HUES48 (cell line): ENCODE measurements at regions not wholly inside any gene's neighbourhood (a gene's known extent, or its start where the extent isn't known, plus 50 kb on each side); places are given as distances from the start of the nearest gene placed in this dataset.
A peak's percentile ranks its signal among the peaks of the same experiment; 100 is the strongest.

Experiments used
- H3K27ac ChIP-seq: one replicate; pipeline ENCODE4 v1.7.0; 2013; ENCODE audit warnings: low read depth, low read length, inconsistent platforms
- H3K27me3 ChIP-seq: 2 replicates; pipeline ENCODE4 v1.6.1; 2013; ENCODE audit warnings: mild to moderate bottlenecking, low read length; ENCODE audit not compliant: control insufficient read depth, insufficient read depth
- H3K36me3 ChIP-seq: 2 replicates; pipeline ENCODE4 v1.6.1; 2013; ENCODE audit warnings: low read length; ENCODE audit not compliant: control insufficient read depth, insufficient read depth
- H3K4me1 ChIP-seq: 2 replicates; pipeline ENCODE4 v1.6.1; 2013; ENCODE audit warnings: mild to moderate bottlenecking, low read length; ENCODE audit not compliant: control insufficient read depth, insufficient read depth
- H3K4me3 ChIP-seq: 2 replicates; pipeline ENCODE4 v1.5.1; 2013; ENCODE audit warnings: mild to moderate bottlenecking, low read depth, low read length
- H3K9ac ChIP-seq: 2 replicates; pipeline ENCODE4 v1.6.1; 2013; ENCODE audit warnings: mild to moderate bottlenecking, low read depth, low read length, moderate library complexity
- H3K9me3 ChIP-seq: 2 replicates; pipeline ENCODE4 v1.6.1; 2013; ENCODE audit warnings: low read length; ENCODE audit not compliant: control insufficient read depth, insufficient read depth

DNA sequence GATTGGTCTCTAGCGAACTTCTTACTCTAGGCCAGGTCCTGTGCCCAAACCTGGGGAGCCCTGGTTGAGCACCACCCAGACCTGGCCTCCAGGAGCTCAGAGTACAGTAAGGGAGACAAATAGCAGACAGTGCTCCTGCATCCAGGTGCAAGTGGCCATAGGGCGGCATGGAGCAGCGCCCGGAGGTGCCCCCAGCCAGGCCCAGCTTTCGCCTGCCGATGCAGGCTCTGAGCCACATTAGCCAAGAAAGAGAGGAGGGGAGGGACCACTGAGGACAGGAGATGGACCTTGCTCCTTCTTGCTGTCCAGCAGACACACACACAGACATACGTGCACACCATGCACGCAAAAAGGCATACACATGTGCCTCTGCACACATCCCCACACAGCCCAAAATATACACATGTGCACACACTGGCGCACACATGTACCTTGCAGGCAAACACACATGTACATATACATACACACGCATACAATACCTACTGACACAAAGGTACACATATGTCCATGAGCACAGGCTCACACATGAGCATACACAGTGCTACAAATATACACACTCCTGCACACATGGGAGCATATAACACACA is 68.7 kb upstream of the FGF3 start:
- peaks cover 24% of the 10 kb centered on the region for H3K27me3 ChIP-seq
- H3K9ac ChIP-seq, result no peak overlapping the region
- no peaks in the 10 kb centered on the region for H3K9me3 ChIP-seq
- peaks cover 19% of the 10 kb centered on the region for H3K4me1 ChIP-seq
- H3K36me3 ChIP-seq, result no peaks in the 10 kb centered on the region
- H3K4me3 ChIP-seq, result no peak overlapping the region
- no peak overlapping the region for H3K27ac ChIP-seq

DNA sequence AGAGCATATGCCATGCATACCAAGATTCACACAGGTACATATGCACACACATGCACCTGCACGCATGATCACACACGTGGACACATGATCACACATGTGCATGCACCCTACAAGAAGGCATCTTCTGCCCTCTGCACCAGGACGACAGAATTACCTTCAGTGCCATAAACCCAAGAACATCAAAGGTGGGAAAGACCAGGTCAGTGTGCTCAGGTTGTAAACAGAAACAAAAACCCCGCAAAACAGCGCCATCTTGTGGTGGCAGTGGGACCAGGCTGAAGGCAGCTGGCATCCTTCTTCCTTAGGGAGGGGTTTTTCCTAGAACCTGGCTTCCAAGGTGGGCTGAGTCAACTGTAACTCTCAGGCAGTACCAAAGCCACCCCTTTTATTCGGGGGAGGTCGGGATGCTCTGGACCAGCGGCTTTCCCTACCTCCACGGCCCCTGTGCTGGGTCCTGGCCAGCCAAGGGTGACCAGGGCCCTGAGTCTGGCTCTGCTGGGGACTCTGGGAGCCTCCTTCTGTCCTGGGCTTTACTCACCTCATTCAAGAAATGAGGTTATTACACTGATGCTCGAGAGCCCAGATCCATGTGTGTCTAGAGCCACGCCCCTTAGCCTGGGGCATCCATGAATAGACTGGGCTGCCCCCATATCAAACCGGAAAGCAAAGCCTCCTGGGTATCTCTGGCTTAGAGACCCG is 69.4 kb upstream of the FGF3 start:
- H3K27ac ChIP-seq, result no peak overlapping the region
- no peak overlapping the region for H3K9ac ChIP-seq
- peaks cover 22% of the 10 kb centered on the region for H3K4me1 ChIP-seq
- no peak overlapping the region for H3K4me3 ChIP-seq
- peaks cover 24% of the 10 kb centered on the region for H3K27me3 ChIP-seq
- H3K9me3 ChIP-seq, result no peaks in the 10 kb centered on the region
- H3K36me3 ChIP-seq, result no peaks in the 10 kb centered on the region

DNA sequence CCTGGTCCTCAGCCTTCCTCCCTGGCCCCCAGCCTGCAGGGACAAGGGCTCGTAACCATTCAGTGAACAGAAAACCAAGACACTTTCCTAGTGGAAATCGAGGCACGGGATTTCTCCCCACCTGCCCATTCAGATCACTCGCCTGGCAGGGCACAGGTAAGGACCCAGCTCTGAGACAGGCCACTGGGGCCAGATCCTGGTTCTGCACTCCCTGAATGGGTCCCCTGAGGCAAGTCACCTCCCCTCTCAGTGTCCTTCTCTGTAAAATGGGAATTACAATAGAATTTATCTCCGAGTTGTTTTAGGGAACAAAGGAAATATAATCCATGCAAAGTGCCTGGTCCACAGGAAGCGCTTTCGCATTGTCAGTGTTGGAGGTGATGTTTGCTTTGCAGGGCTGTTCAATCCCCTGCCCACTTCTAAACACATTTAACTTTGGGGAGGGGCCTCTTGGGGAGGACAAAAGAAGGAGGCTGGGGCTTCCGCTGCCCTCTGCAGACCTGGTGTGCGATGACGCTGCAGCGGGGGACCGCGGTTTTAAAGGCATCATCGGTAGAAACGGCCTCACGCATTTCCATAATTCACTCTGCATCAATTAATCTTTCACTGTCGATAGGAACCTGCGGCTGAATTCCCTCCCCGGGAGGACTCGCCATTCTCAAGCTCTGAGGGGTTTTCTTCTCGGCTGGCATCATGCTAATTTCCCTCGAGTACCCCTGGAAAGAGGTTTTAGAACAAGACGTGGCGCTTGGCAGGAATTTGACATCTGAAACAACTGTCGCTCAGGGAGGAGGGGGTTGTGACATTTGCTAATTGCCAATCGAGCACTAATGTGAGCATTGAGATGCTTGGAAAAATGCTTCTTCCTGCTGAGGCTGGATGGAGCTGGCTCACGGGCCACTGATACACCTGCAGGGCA is 70.4 kb upstream of the FGF3 start:
- Histone ChIP-seq H3K27me3 (peaks cover 24% of the 10 kb centered on the region), H3K9ac (no peak overlapping the region), H3K4me3 (peak overlapping the region; percentile 9; the same call in 1 of the 2 replicates)

DNA sequence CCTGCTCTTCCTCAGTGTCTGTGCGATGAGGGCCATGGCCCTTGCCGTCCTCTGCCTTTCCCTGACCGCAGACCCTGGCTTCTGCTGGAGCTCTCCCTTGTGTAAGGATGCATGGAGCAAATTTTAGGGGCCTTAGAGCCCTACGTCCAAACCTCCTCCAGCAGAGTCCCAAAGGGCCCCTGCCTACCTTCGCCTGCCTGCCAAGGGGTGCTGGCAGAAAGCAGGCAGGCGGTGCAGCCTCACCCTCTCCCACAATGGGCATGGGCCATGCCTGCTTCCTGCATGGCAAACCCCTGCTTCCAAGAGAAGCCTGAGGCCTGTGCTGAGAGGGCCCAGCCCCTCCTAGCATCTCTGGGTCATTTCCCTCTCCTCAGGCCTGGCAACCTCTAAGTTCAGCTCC is 71.3 kb upstream of the FGF3 start:
- H3K36me3 ChIP-seq, result no peaks in the 10 kb centered on the region
- H3K4me1 ChIP-seq, result peaks cover 22% of the 10 kb centered on the region
- H3K9me3 ChIP-seq, result no peaks in the 10 kb centered on the region
- no peak overlapping the region for H3K9ac ChIP-seq
- H3K4me3 ChIP-seq, result no peak overlapping the region
- H3K27ac ChIP-seq, result no peak overlapping the region
- peaks cover 24% of the 10 kb centered on the region for H3K27me3 ChIP-seq

More for the DNA sequence above, 70.4 kb upstream of the FGF3 start:
- peaks cover 22% of the 10 kb centered on the region for H3K4me1 ChIP-seq
- H3K9me3 ChIP-seq, result no peaks in the 10 kb centered on the region
- H3K36me3 ChIP-seq, result no peaks in the 10 kb centered on the region
- H3K27ac ChIP-seq, result no peak overlapping the region

DNA sequence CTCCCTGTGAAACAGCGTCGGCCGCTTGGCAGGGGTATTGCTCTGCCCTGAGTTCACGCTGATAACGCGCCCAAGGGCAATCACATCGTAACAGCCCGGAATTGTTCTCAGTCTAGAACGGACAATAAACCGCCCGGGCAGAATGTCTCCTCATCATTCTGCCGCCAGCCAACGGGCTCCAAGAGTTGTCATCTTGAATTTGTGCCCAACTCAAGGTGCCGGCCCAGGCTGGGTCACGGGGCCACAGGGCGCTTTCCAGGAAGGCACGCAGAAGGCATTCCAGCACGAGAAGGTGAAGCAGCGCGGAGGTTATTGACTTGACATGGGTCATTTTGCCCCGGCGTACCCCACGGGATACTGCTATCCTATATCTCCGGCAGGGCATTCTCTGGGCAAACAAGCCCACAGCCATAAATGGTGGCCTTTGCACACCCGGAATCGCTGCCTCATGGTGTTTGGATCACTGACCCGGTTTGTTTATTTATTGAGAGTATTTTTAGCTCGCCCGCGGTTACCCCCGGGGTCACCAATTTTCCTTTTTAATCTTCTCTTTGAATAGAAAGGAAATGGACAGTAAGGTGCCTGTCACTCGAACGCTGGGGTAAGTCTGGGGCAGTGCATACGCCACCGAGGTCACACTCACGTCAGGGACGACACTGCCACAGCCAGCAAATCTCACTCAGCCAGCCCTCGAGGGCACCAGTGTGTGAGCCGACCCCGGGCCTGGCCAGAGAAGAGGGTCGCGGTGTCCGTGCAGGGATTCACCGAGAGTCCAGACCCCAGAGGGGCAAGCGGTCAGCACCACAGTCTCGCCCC is 72.4 kb upstream of the FGF3 start:
- Histone ChIP-seq H3K9ac (no peak overlapping the region), H3K4me3 (no peak overlapping the region), H3K27ac (no peak overlapping the region), H3K27me3 (peaks cover 24% of the 10 kb centered on the region), H3K9me3 (no peaks in the 10 kb centered on the region), H3K4me1 (peaks cover 22% of the 10 kb centered on the region), H3K36me3 (no peaks in the 10 kb centered on the region)

DNA sequence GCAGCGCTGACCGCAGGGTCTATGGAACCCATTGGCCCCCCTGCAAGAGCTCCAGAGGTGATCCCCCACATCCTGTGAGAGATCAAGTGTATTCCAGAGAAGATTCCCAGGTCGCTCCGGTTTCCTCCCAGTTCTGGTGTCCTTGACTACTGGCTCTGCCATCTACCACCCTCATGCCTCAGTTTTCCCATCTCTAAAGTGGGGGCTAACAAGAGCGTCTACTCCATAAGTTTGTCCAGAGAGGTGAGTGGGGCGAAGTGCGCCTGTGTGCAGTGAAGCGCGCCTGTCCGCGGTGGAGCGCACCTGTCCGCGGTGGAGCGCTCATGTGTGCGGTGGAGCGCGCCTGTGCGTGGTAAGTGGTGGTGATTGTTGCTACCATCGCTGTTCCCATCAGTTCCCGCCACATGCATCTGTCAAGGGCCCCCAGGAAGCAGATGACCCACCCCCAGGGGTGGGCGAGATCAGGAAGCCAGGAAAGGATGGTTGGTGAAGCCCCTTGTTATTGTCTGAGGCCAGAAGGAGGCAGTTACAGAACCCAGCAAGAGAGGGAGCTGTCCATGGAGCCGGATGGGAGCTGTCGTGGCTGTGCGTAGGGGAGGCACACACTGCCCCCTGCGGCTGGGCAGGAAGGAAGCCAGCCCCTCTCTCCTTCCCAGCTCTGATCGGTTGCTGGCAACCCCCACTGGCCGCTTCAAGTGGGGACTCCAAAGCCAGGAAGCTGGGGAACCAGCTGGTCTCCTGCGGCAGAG is 73.2 kb upstream of the FGF3 start:
- H3K27ac ChIP-seq, result no peak overlapping the region
- peaks cover 24% of the 10 kb centered on the region for H3K27me3 ChIP-seq

DNA sequence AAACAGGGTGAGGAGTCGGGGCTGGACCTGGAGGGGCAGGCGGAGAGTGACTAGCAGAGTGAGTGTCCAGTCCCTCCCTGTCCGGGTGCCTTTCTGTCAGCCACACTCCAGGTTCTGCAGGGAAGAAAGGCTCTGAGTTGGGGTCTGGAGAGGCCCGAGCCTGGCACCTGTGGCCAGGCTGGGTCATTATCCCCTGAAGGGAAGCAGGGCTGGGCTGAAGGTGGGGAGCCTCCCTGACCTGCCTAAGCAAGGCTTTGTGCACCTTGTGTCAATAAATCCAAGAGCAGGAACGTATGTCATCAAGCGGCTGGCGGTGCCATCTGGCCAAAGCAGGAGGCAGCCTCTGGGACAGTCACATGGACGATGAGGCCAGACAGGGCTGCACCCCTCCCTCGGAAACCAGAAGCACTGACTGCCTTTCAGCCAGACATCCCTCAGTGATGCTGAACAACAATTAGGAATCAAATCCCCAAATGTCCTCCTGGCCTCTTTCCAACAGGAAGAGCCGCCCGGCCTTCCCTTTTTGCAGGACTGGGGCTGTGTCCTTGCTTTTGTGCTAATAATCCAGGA is 73.9 kb upstream of the FGF3 start:
- Histone ChIP-seq H3K4me1 (peaks cover 22% of the 10 kb centered on the region), H3K4me3 (no peak overlapping the region), H3K27ac (no peak overlapping the region), H3K36me3 (no peaks in the 10 kb centered on the region), H3K9me3 (no peaks in the 10 kb centered on the region), H3K27me3 (peaks cover 24% of the 10 kb centered on the region), H3K9ac (no peak overlapping the region)

More for the DNA sequence above, 73.2 kb upstream of the FGF3 start:
- peaks cover 22% of the 10 kb centered on the region for H3K4me1 ChIP-seq
- H3K9ac ChIP-seq, result no peak overlapping the region
- no peaks in the 10 kb centered on the region for H3K9me3 ChIP-seq
- no peaks in the 10 kb centered on the region for H3K36me3 ChIP-seq
- H3K4me3 ChIP-seq, result no peak overlapping the region

DNA sequence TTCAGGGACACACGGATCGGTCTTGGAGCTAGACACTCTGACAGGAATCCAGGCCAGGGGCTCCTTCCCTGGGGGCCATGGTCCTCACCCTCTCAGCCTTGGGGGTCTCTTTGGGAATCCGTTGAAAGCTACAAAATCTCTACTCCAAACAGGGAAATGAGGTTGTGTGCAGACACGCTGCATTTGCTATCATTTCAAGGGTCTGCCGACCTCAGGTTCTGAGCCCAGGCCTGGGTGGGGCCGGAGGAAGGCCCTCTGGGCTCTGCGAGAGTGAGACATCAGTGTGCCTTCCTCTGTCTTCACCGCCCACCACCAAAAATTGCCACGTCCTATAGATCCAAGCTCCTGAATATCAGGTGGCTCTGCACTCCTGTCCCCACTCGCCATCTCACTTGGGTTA is 74.4 kb upstream of the FGF3 start:
- Histone ChIP-seq H3K4me1 (peaks cover 21% of the 10 kb centered on the region), H3K27me3 (peaks cover 24% of the 10 kb centered on the region)

DNA sequence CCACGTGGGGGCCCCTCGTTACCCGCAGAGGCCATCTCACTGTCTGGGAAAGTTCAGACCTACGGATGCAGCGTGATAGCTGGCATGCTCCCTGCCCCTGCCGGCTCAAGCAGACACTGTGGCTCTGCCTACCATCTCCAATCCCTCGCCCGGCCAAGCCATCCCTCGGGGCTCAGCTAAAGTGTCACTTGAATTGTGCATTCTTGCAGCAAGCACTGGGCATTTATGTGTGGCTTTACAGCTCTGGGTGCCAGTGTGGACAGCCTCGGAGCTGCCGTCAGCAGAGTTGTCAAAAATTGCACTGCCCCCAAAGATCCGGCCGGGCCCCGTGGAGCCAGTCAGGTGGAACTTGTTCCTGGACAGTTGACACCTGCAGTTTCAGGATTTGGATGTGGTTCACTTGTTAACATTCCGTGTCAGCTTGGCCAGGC is 75.0 kb upstream of the FGF3 start:
- Histone ChIP-seq H3K9me3 (no peaks in the 10 kb centered on the region), H3K27me3 (peaks cover 24% of the 10 kb centered on the region), H3K4me3 (no peak overlapping the region), H3K27ac (no peak overlapping the region), H3K36me3 (no peaks in the 10 kb centered on the region), H3K9ac (no peak overlapping the region), H3K4me1 (peaks cover 17% of the 10 kb centered on the region)

More for the DNA sequence above, 74.4 kb upstream of the FGF3 start:
- Histone ChIP-seq H3K9ac (no peak overlapping the region), H3K27ac (no peak overlapping the region), H3K36me3 (no peaks in the 10 kb centered on the region), H3K9me3 (no peaks in the 10 kb centered on the region), H3K4me3 (no peak overlapping the region)

DNA sequence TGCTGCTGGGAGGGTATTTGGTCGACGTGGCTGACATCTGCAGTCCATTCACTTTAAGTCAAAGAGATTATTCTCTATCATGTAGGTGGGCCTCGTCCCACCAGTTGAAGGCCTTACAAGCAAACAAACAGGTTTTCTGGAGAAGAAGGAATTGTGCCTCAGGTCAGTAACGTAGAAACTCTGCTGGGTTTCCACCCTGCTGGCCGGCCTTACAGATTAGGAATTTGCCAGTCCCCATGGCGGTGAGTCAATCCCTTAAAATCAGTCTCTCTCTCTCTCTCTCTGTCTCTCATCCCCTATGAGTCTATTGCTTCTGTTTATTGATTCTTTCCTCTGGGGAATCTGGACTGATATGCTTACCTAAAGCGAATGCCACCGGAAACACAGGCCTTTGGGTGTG is 75.4 kb upstream of the FGF3 start:
- no peak overlapping the region for H3K4me3 ChIP-seq
- H3K36me3 ChIP-seq, result no peaks in the 10 kb centered on the region
- no peak overlapping the region for H3K9ac ChIP-seq
- no peak overlapping the region for H3K27ac ChIP-seq
- no peaks in the 10 kb centered on the region for H3K9me3 ChIP-seq
- peaks cover 13% of the 10 kb centered on the region for H3K4me1 ChIP-seq
- peaks cover 21% of the 10 kb centered on the region for H3K27me3 ChIP-seq
